ENCODE measurements at regions not wholly inside any gene's neighbourhood (a gene's known extent, or its start where the extent isn't known, plus 50 kb on each side); places are given as distances from the start of the nearest gene placed in this dataset.

GRCh38 chr14:22471545-22472121 is 117.4 kb downstream of the DAD1 start:
- no peaks in the 10 kb centered on the region for H3K9me3 ChIP-seq (ENCODE audit: insufficient read depth, low read length)
- H3K4me1 ChIP-seq (ENCODE audit: insufficient read depth, insufficient read length): no peaks in the 10 kb centered on the region
- H3K36me3 ChIP-seq (ENCODE audit: insufficient read depth, insufficient read length, low read length): no peaks in the 10 kb centered on the region
- DNase-seq (ENCODE audit: low read depth, low spot score): no peak
- no peaks in the 10 kb centered on the region for H3K27me3 ChIP-seq (ENCODE audit: insufficient read depth, insufficient read length)
- no peak for TF ChIP-seq YY1 (IDR thresholded peaks at IDR 0.05; ENCODE audit: insufficient read depth, insufficient read length)
- no peak overlapping the region for H3K4me3 ChIP-seq (ENCODE audit: insufficient read length, low read depth)
- H3K9ac ChIP-seq (ENCODE audit: insufficient read length, low read depth): no peak overlapping the region

- TF ChIP-seq SUZ12 (IDR thresholded peaks at IDR 0.05; ENCODE audit: extremely low read depth, insufficient read depth, insufficient read length): no peak
- TF ChIP-seq ZNF274 (IDR thresholded peaks at IDR 0.05; ENCODE audit: low read depth, low read length): no peak
- TF ChIP-seq YY1 (IDR thresholded peaks at IDR 0.05; ENCODE audit: insufficient read depth, insufficient read length): no peak
- H3K36me3 ChIP-seq (ENCODE audit: insufficient read depth, insufficient read length, low read length): no peaks in the 10 kb centered on the region
- no peaks in the 10 kb centered on the region for H3K27me3 ChIP-seq (ENCODE audit: insufficient read depth, insufficient read length)
- no peaks in the 10 kb centered on the region for H3K4me1 ChIP-seq (ENCODE audit: insufficient read depth, insufficient read length)
- H3K9me3 ChIP-seq (ENCODE audit: insufficient read depth, low read length): no peaks in the 10 kb centered on the region
- H3K9ac ChIP-seq (ENCODE audit: insufficient read length, low read depth): no peak overlapping the region
- no peak for DNase-seq (ENCODE audit: low read depth, low spot score)
- H3K4me3 ChIP-seq (ENCODE audit: insufficient read length, low read depth): no peak overlapping the region
These were observed 119.3 kb downstream of the DAD1 start for GRCh38 chr14:22469538-22470303.

- no peak for DNase-seq (ENCODE audit: low read depth, low spot score)
- no peaks in the 10 kb centered on the region for H3K4me1 ChIP-seq (ENCODE audit: insufficient read depth, insufficient read length)
- no peaks in the 10 kb centered on the region for H3K27me3 ChIP-seq (ENCODE audit: insufficient read depth, insufficient read length)
- H3K9me3 ChIP-seq (ENCODE audit: insufficient read depth, low read length): no peaks in the 10 kb centered on the region
- H3K4me3 ChIP-seq (ENCODE audit: insufficient read length, low read depth): no peak overlapping the region
- TF ChIP-seq YY1 (IDR thresholded peaks at IDR 0.05; ENCODE audit: insufficient read depth, insufficient read length) (no peak), SUZ12 (IDR thresholded peaks at IDR 0.05; ENCODE audit: extremely low read depth, insufficient read depth, insufficient read length) (no peak), ZNF274 (IDR thresholded peaks at IDR 0.05; ENCODE audit: low read depth, low read length) (no peak)
- no peak overlapping the region for H3K9ac ChIP-seq (ENCODE audit: insufficient read length, low read depth)
- H3K36me3 ChIP-seq (ENCODE audit: insufficient read depth, insufficient read length, low read length): no peaks in the 10 kb centered on the region
These were observed 120.2 kb downstream of the DAD1 start for GRCh38 chr14:22468830-22469229.

- no peaks in the 10 kb centered on the region for H3K36me3 ChIP-seq (ENCODE audit: insufficient read depth, insufficient read length, low read length)
- no peaks in the 10 kb centered on the region for H3K27me3 ChIP-seq (ENCODE audit: insufficient read depth, insufficient read length)
- no peak for TF ChIP-seq SUZ12 (IDR thresholded peaks at IDR 0.05; ENCODE audit: extremely low read depth, insufficient read depth, insufficient read length)
- no peak for TF ChIP-seq YY1 (IDR thresholded peaks at IDR 0.05; ENCODE audit: insufficient read depth, insufficient read length)
- TF ChIP-seq ZNF274 (IDR thresholded peaks at IDR 0.05; ENCODE audit: low read depth, low read length): no peak
- no peak for DNase-seq (ENCODE audit: low read depth, low spot score)
- no peak overlapping the region for H3K4me3 ChIP-seq (ENCODE audit: insufficient read length, low read depth)
- no peaks in the 10 kb centered on the region for H3K4me1 ChIP-seq (ENCODE audit: insufficient read depth, insufficient read length)
- no peak overlapping the region for H3K9ac ChIP-seq (ENCODE audit: insufficient read length, low read depth)
- no peaks in the 10 kb centered on the region for H3K9me3 ChIP-seq (ENCODE audit: insufficient read depth, low read length)
These were observed 122.5 kb downstream of the DAD1 start for GRCh38 chr14:22466491-22466890.

- H3K4me3 ChIP-seq (ENCODE audit: insufficient read length, low read depth): no peak overlapping the region
- H3K9ac ChIP-seq (ENCODE audit: insufficient read length, low read depth): no peak overlapping the region
- no peaks in the 10 kb centered on the region for H3K36me3 ChIP-seq (ENCODE audit: insufficient read depth, insufficient read length, low read length)
- no peaks in the 10 kb centered on the region for H3K27me3 ChIP-seq (ENCODE audit: insufficient read depth, insufficient read length)
- no peaks in the 10 kb centered on the region for H3K4me1 ChIP-seq (ENCODE audit: insufficient read depth, insufficient read length)
- TF ChIP-seq SUZ12 (IDR thresholded peaks at IDR 0.05; ENCODE audit: extremely low read depth, insufficient read depth, insufficient read length) (no peak), ZNF274 (IDR thresholded peaks at IDR 0.05; ENCODE audit: low read depth, low read length) (no peak), YY1 (IDR thresholded peaks at IDR 0.05; ENCODE audit: insufficient read depth, insufficient read length) (no peak)
- no peaks in the 10 kb centered on the region for H3K9me3 ChIP-seq (ENCODE audit: insufficient read depth, low read length)
- DNase-seq (ENCODE audit: low read depth, low spot score): no peak
These were observed 123.7 kb downstream of the DAD1 start for GRCh38 chr14:22465201-22465840.

GRCh38 chr14:22464422-22465142 is 124.4 kb downstream of the DAD1 start:
- no peaks in the 10 kb centered on the region for H3K9me3 ChIP-seq (ENCODE audit: insufficient read depth, low read length)
- H3K4me3 ChIP-seq (ENCODE audit: insufficient read length, low read depth): no peak overlapping the region
- H3K27me3 ChIP-seq (ENCODE audit: insufficient read depth, insufficient read length): no peaks in the 10 kb centered on the region
- H3K36me3 ChIP-seq (ENCODE audit: insufficient read depth, insufficient read length, low read length): no peaks in the 10 kb centered on the region
- DNase-seq (ENCODE audit: low read depth, low spot score): no peak
- H3K4me1 ChIP-seq (ENCODE audit: insufficient read depth, insufficient read length): no peaks in the 10 kb centered on the region
- H3K9ac ChIP-seq (ENCODE audit: insufficient read length, low read depth): no peak overlapping the region
- TF ChIP-seq YY1 (IDR thresholded peaks at IDR 0.05; ENCODE audit: insufficient read depth, insufficient read length) (no peak), ZNF274 (IDR thresholded peaks at IDR 0.05; ENCODE audit: low read depth, low read length) (no peak), SUZ12 (IDR thresholded peaks at IDR 0.05; ENCODE audit: extremely low read depth, insufficient read depth, insufficient read length) (no peak)

- no peaks in the 10 kb centered on the region for H3K27me3 ChIP-seq (ENCODE audit: insufficient read depth, insufficient read length)
These were observed 125.3 kb downstream of the DAD1 start for GRCh38 chr14:22463763-22464173.

More at GRCh38 chr14:22463763-22464173, 125.3 kb downstream of the DAD1 start:
- TF ChIP-seq YY1 (IDR thresholded peaks at IDR 0.05; ENCODE audit: insufficient read depth, insufficient read length) (no peak), SUZ12 (IDR thresholded peaks at IDR 0.05; ENCODE audit: extremely low read depth, insufficient read depth, insufficient read length) (no peak), ZNF274 (IDR thresholded peaks at IDR 0.05; ENCODE audit: low read depth, low read length) (no peak)
- H3K4me3 ChIP-seq (ENCODE audit: insufficient read length, low read depth): no peak overlapping the region
- H3K36me3 ChIP-seq (ENCODE audit: insufficient read depth, insufficient read length, low read length): no peaks in the 10 kb centered on the region
- no peak for DNase-seq (ENCODE audit: low read depth, low spot score)
- H3K9ac ChIP-seq (ENCODE audit: insufficient read length, low read depth): no peak overlapping the region
- H3K4me1 ChIP-seq (ENCODE audit: insufficient read depth, insufficient read length): no peaks in the 10 kb centered on the region
- H3K9me3 ChIP-seq (ENCODE audit: insufficient read depth, low read length): no peaks in the 10 kb centered on the region

All from NT2/D1 (cell line).